HG02885 (cell line): ENCODE measurements at regions not wholly inside any gene's neighbourhood (a gene's known extent, or its start where the extent isn't known, plus 50 kb on each side); places are given as distances from the start of the nearest gene placed in this dataset.
A peak's percentile ranks its signal among the peaks of the same experiment; 100 is the strongest.

ENCODE experiments used
- ATAC-seq: cut with Tn5 transposase; IDR thresholded peaks from one replicate; pipeline ENCODE4 v1.9.1; 2021; ENCODE audit warnings: mild to moderate bottlenecking; ENCODE audit not compliant: unreplicated experiment, poor library complexity

GRCh38 chr16:79309606-79310005 lies 290.9 kb downstream of the MAF start:
- ATAC-seq: no peak

GRCh38 chr16:79307214-79307613 lies 293.3 kb downstream of the MAF start:
- no peak for ATAC-seq

GRCh38 chr16:79305074-79305473 lies 295.5 kb downstream of the MAF start:
- no peak for ATAC-seq

GRCh38 chr16:79303959-79304387 lies 296.6 kb downstream of the MAF start:
- ATAC-seq: no peak

GRCh38 chr16:79303206-79303605 lies 297.3 kb downstream of the MAF start:
- no peak for ATAC-seq

GRCh38 chr16:79302731-79303130 lies 297.8 kb downstream of the MAF start:
- ATAC-seq: no peak

- no peak for ATAC-seq
Measured at GRCh38 chr16:79301051-79301450, 299.5 kb downstream of the MAF start.

- ATAC-seq: no peak
Measured at GRCh38 chr16:79298894-79299799, 301.4 kb downstream of the MAF start.

- ATAC-seq: no peak
Measured at GRCh38 chr16:79298476-79298875, 302.1 kb downstream of the MAF start.

- ATAC-seq: no peak
Measured at GRCh38 chr16:79297805-79298204, 302.7 kb downstream of the MAF start.

- ATAC-seq: no peak
Measured at GRCh38 chr16:79297296-79297695, 303.2 kb downstream of the MAF start.

GRCh38 chr16:79296491-79296890 lies 304.0 kb downstream of the MAF start:
- ATAC-seq: no peak

- ATAC-seq: no peak
Measured at GRCh38 chr16:79295746-79296145, 304.8 kb downstream of the MAF start.

- ATAC-seq: no peak
Measured at GRCh38 chr16:79295162-79295561, 305.4 kb downstream of the MAF start.

GRCh38 chr16:79294568-79294967 lies 306.0 kb downstream of the MAF start:
- no peak for ATAC-seq

GRCh38 chr16:79293836-79294460 lies 306.6 kb downstream of the MAF start:
- no peak for ATAC-seq

GRCh38 chr16:79288066-79288465 lies 312.5 kb downstream of the MAF start:
- ATAC-seq: no peak

GRCh38 chr16:79287424-79287917 lies 313.1 kb downstream of the MAF start:
- ATAC-seq: no peak

- ATAC-seq: peak; percentile 90
Measured at GRCh38 chr16:79286646-79287423, 313.7 kb downstream of the MAF start.

GRCh38 chr16:79284766-79285165 lies 315.8 kb downstream of the MAF start:
- ATAC-seq: no peak

- peak; percentile 59 for ATAC-seq
Measured at GRCh38 chr16:79283578-79283977, 317.0 kb downstream of the MAF start.
